OCI-LY3 (cell line): ENCODE measurements at regions not wholly inside any gene's neighbourhood (a gene's known extent, or its start where the extent isn't known, plus 50 kb on each side); places are given as distances from the start of the nearest gene placed in this dataset.

Experiments
- H2AFZ ChIP-seq: fragments of 200-600, 300-600 bp; shearing (Covaris generic); 2 replicates; pipeline ENCODE4 v1.6.0; 2014; ENCODE audit warnings: antibody characterized with exemption, low read depth, low read length
- H3K27ac ChIP-seq: fragments of 200-600, 300-600 bp; sonication (generic); 2 replicates; pipeline ENCODE4 v1.5.1; 2014; ENCODE audit warnings: mild to moderate bottlenecking, low read length, moderate library complexity, mixed read lengths
- H3K27me3 ChIP-seq: fragments of 200-600, 300-600 bp; sonication (generic); 2 replicates; pipeline ENCODE4 v1.6.1; 2014; ENCODE audit warnings: low read depth, low read length, mixed read lengths
- H3K36me3 ChIP-seq: fragments of 200-600, 300-600 bp; sonication (generic); replicated peaks from 2 replicates; pipeline ENCODE3; 2014; ENCODE audit warnings: low read depth, low read length, mixed read lengths
- H3K4me1 ChIP-seq: fragments of 300-600, 200-600 bp; sonication (generic); 2 replicates; pipeline ENCODE4 v1.6.1; 2014; ENCODE audit warnings: low read length, mixed read lengths
- H3K4me2 ChIP-seq: fragments of 200-600, 300-600 bp; sonication (generic); 2 replicates; pipeline ENCODE4 v1.6.1; 2014; ENCODE audit warnings: low read length, mixed read lengths
- H3K4me3 ChIP-seq: fragments of 300-600, 200-600 bp; sonication (generic); 2 replicates; pipeline ENCODE4 v1.5.1; 2014; ENCODE audit warnings: antibody characterized with exemption, mild to moderate bottlenecking, low read length, moderate library complexity
- H3K79me2 ChIP-seq: fragments of 300-600, 200-600 bp; shearing (Covaris generic); 2 replicates; pipeline ENCODE4 v1.6.1; 2014; ENCODE audit warnings: mild to moderate bottlenecking, low read length, mixed read lengths
- H3K9ac ChIP-seq: fragments of 300-600, 200-600 bp; shearing (Covaris generic); 2 replicates; pipeline ENCODE4 v1.6.0; 2014; ENCODE audit warnings: mild to moderate bottlenecking, low read length, moderate library complexity
- H3K9me3 ChIP-seq: fragments of 200-600, 300-600 bp; shearing (Covaris generic); 2 replicates; pipeline ENCODE4 v1.6.1; 2014; ENCODE audit warnings: low read length, mixed read lengths; ENCODE audit not compliant: insufficient read depth
- H4K20me1 ChIP-seq: fragments of 200-600, 300-600 bp; sonication (generic); 2 replicates; pipeline ENCODE4 v1.6.1; 2016; ENCODE audit warnings: low read length, mixed read lengths; ENCODE audit not compliant: insufficient read depth
- EZH2phosphoT487 ChIP-seq: fragments of 200-600 bp; shearing (Covaris generic); IDR thresholded peaks from 2 replicates; pipeline ENCODE4 v1.6.1; 2018; ENCODE audit warnings: antibody characterized with exemption, mixed run types, low read depth
- TF ChIP-seq, protein P1 (sequence below): fragments of 200-600, 300-600 bp; sonication (generic); IDR thresholded peaks from 2 replicates; pipeline ENCODE4 v1.5.1; 2014; ENCODE audit warnings: antibody characterized with exemption, low read length, low read depth

DNA sequence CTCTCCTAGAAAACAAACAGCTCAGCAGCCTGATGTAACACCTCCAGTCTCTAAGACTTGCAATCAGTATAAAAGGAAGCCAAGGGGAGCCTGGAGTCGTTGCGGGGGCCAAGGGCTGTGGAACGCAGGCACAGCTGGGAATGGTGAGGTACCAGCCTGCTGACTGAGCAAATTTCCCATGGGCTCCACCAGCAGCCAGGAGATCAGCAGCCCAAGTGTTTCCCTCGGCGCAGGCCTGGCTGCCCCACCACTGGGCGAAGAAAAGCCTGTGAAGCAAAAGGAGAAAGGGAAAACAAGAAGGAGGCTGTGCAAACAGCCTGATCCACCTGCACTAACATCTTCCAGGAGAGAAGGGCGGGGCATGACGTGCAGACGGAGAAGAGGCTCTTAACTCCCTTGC, 155.3 kb downstream of the SHQ1 start:
- Histone ChIP-seq H3K4me2 (no peak overlapping the region), H2AFZ (no peak overlapping the region), H3K36me3 (no peaks in the 10 kb centered on the region), H3K9ac (no peak overlapping the region), H3K27me3 (peaks cover 9% of the 10 kb centered on the region; the same call in 1 of the 2 replicates), H3K4me3 (no peak overlapping the region), H4K20me1 (no peaks in the 10 kb centered on the region), H3K79me2 (no peaks in the 10 kb centered on the region), H3K9me3 (no peaks in the 10 kb centered on the region), H3K27ac (no peak overlapping the region), H3K4me1 (peaks cover 10% of the 10 kb centered on the region)
- no peak for TF ChIP-seq EZH2phosphoT487
- TF ChIP-seq, protein P1, sequence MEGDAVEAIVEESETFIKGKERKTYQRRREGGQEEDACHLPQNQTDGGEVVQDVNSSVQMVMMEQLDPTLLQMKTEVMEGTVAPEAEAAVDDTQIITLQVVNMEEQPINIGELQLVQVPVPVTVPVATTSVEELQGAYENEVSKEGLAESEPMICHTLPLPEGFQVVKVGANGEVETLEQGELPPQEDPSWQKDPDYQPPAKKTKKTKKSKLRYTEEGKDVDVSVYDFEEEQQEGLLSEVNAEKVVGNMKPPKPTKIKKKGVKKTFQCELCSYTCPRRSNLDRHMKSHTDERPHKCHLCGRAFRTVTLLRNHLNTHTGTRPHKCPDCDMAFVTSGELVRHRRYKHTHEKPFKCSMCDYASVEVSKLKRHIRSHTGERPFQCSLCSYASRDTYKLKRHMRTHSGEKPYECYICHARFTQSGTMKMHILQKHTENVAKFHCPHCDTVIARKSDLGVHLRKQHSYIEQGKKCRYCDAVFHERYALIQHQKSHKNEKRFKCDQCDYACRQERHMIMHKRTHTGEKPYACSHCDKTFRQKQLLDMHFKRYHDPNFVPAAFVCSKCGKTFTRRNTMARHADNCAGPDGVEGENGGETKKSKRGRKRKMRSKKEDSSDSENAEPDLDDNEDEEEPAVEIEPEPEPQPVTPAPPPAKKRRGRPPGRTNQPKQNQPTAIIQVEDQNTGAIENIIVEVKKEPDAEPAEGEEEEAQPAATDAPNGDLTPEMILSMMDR: no peak

DNA sequence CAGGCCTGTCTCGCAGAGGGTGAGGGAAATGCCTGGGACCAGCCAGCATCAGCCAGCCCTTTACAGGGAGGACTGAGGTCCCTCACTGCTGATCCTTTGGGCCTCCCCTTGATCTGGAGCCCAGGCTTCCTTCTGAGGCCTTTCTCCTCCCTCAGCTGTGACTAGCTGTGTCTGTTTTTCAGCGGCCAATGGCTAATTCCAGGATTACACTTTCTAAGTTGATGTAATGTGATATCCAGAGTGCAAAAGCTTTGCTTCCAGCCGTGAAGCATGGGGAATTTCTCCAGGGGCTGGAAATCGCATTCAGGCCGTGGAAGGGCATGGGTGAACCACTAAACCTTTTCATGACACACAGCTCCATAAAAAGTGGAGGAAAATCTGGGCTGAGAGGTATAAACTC, 157.6 kb downstream of the SHQ1 start:
- no peak overlapping the region for H3K9ac ChIP-seq
- no peaks in the 10 kb centered on the region for H4K20me1 ChIP-seq
- H2AFZ ChIP-seq: no peak overlapping the region
- peaks cover 18% of the 10 kb centered on the region for H3K4me1 ChIP-seq
- no peaks in the 10 kb centered on the region for H3K79me2 ChIP-seq
- H3K4me2 ChIP-seq: no peak overlapping the region
- TF ChIP-seq, protein P1: no peak
- TF ChIP-seq EZH2phosphoT487: no peak
- no peak overlapping the region for H3K4me3 ChIP-seq
- no peaks in the 10 kb centered on the region for H3K36me3 ChIP-seq
- no peaks in the 10 kb centered on the region for H3K27me3 ChIP-seq
- no peaks in the 10 kb centered on the region for H3K9me3 ChIP-seq
- H3K27ac ChIP-seq: no peak overlapping the region

DNA sequence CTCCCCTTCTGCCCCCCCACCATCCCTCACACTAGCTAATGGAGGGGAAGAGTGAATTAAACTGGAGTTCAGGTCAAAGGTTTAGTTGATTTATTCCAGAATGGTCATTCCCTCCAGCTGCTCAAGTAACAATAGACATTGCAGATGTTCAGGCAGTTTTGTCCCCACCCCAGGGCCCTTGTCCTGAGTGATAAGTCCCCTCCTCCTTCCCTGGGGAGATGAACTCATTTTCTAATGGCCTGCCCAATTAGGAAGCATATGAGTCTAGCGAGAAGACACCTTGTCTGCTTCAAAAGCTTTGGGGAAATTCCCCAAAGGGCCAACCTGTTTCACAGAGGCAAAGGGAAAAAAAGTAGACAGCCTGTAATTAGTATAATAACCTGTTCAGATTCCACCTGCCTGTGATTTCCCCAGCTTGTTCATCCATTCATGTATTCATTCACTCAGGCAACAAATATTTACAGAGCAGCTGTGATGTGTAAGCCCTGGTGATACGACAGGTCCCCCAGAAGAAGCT, 165.3 kb downstream of the SHQ1 start:
- Histone ChIP-seq H2AFZ (no peak overlapping the region), H3K79me2 (no peaks in the 10 kb centered on the region), H3K4me3 (peak overlapping the region; percentile 5; the same call in 1 of the 2 replicates), H3K4me2 (peak overlapping the region; percentile 58), H3K9ac (no peak overlapping the region; the same call in 1 of the 2 replicates), H3K4me1 (peaks cover 39% of the 10 kb centered on the region), H3K36me3 (no peaks in the 10 kb centered on the region), H3K27ac (peak overlapping the region; percentile 31; the same call in 1 of the 2 replicates), H3K9me3 (no peaks in the 10 kb centered on the region), H3K27me3 (peaks cover 30% of the 10 kb centered on the region), H4K20me1 (no peaks in the 10 kb centered on the region)
- TF ChIP-seq, protein P1: no peak
- no peak for TF ChIP-seq EZH2phosphoT487

DNA sequence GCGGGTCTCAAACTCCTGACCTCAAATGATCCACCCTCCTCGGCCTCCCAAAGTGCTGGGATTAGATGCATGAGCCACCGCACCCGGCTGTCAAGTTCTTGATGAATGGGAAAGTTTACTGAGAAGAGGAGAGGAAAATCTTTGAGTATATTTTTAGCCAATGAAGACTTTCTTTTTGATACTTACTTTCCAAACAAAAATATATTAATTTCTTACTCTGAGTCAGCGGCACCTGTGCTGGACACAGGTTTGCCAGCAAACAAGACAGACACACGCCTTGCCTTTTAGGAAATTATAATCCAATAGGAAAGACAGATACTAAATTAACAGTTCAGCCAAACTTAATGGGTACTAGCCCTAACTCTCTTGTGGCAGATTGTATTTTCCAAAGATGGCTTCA, 166.6 kb downstream of the SHQ1 start:
- no peaks in the 10 kb centered on the region for H3K9me3 ChIP-seq
- H3K27ac ChIP-seq: no peak overlapping the region
- TF ChIP-seq EZH2phosphoT487: no peak
- H3K9ac ChIP-seq: no peak overlapping the region
- no peaks in the 10 kb centered on the region for H3K36me3 ChIP-seq
- no peak overlapping the region for H2AFZ ChIP-seq
- H4K20me1 ChIP-seq: no peaks in the 10 kb centered on the region
- H3K79me2 ChIP-seq: no peaks in the 10 kb centered on the region
- no peak overlapping the region for H3K4me3 ChIP-seq
- peaks cover 34% of the 10 kb centered on the region for H3K27me3 ChIP-seq
- H3K4me1 ChIP-seq: peaks cover 31% of the 10 kb centered on the region
- peak overlapping the region; percentile 2; the same call in 1 of the 2 replicates for H3K4me2 ChIP-seq
